ENCODE measurements at regions not wholly inside any gene's neighbourhood (a gene's known extent, or its start where the extent isn't known, plus 50 kb on each side); places are given as distances from the start of the nearest gene placed in this dataset.

DNA sequence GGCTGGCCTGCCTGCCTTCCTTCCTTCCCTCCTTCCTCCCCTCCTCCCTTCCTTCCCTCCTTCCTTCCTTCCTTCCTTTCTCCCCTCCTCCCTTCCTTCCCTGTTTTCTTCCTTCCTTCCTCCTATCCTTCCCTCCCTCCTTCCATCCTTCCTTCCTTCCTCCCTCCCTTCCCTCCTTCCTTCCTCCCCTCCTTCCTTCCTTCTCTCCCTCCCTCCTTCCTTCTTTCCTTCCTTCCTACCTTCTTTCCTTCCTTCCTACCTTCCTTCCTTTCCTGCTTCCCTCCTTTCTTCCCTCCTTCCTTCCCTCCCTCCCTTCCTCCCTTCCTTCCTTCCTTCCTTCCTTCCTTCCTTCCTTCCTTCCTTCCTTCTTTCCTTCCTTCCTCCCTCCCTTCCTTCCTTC is 70.1 kb upstream of the PTGFR start:
- TF ChIP-seq ZNF274 (IDR thresholded peaks at IDR 0.05; ENCODE audit: low read depth, low read length) (no peak), YY1 (IDR thresholded peaks at IDR 0.05; ENCODE audit: insufficient read depth, insufficient read length) (no peak)
